IMR-90 (cell line): ENCODE measurements at regions not wholly inside any gene's neighbourhood (a gene's known extent, or its start where the extent isn't known, plus 50 kb on each side); places are given as distances from the start of the nearest gene placed in this dataset.

Experiments
- POLR2A ChIP-seq: IDR thresholded peaks from 2 replicates; pipeline ENCODE4 v1.6.1; 2012; ENCODE audit warnings: mild to moderate bottlenecking, low read depth, low read length
- RCOR1 ChIP-seq: IDR thresholded peaks from 2 replicates; pipeline ENCODE4 v1.6.1; 2012; ENCODE audit warnings: mild to moderate bottlenecking, low read length, improper control_type of control experiment; ENCODE audit not compliant: insufficient replicate concordance
- TF ChIP-seq, protein P1 (sequence below): conservative IDR thresholded peaks from 2 replicates; pipeline ENCODE4 v1.5.1; 2012; ENCODE audit warnings: mild to moderate bottlenecking, low read depth, low read length, improper control_type of control experiment

DNA sequence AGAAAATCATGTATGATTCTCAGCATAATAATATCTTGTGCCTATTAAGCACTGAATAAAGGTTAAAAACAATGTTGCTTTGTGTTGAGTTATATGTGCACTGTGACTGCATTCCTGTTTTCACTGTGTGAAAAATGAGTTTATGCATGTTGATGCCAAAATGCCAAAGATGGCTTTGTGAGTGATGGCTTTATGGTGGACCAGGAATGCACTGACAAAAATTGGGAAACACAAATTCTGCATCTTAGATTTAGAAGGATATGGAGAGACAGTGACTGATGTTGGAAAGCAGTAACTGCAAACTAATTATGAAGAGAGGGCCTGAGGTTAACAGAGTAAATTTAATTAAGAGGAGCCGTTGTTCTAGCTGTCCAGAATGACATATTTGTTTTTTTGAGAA lies 440.4 kb downstream of the KIF20B start:
- TF ChIP-seq, protein P1, sequence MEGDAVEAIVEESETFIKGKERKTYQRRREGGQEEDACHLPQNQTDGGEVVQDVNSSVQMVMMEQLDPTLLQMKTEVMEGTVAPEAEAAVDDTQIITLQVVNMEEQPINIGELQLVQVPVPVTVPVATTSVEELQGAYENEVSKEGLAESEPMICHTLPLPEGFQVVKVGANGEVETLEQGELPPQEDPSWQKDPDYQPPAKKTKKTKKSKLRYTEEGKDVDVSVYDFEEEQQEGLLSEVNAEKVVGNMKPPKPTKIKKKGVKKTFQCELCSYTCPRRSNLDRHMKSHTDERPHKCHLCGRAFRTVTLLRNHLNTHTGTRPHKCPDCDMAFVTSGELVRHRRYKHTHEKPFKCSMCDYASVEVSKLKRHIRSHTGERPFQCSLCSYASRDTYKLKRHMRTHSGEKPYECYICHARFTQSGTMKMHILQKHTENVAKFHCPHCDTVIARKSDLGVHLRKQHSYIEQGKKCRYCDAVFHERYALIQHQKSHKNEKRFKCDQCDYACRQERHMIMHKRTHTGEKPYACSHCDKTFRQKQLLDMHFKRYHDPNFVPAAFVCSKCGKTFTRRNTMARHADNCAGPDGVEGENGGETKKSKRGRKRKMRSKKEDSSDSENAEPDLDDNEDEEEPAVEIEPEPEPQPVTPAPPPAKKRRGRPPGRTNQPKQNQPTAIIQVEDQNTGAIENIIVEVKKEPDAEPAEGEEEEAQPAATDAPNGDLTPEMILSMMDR: no peak
- TF ChIP-seq POLR2A: no peak
- TF ChIP-seq RCOR1: no peak
